Right lobe of liver (tissue), 4 donors: ENCODE measurements at regions not wholly inside any gene's neighbourhood (a gene's known extent, or its start where the extent isn't known, plus 50 kb on each side); places are given as distances from the start of the nearest gene placed in this dataset.

Source experiments
- CTCF ChIP-seq, 4 donors: fragments of 200-600 bp in 3 of 4; fragments of 450-650 bp in 1 of 4; IDR thresholded peaks; one replicate each; pipeline versions ENCODE4 v1.5.1 to v1.8.0; 2016 to 2022; ENCODE audit warnings: antibody characterized with exemption in 4 of 4, mild to moderate bottlenecking in 2 of 4
- POLR2A ChIP-seq: fragments of 450-650 bp; IDR thresholded peaks from one replicate; pipeline ENCODE4 v1.6.1; 2017; ENCODE audit warnings: antibody characterized with exemption, mild to moderate bottlenecking
- donor health status: DM: no; HTN: no; CAD: no.
- donor health status: DM: no; HTN: no; CAD: no.
- donor health status: DM: no; HTN: yes; CAD: no.

- TF ChIP-seq POLR2A (no peak), CTCF (IDR thresholded peaks at IDR 0.05) (no peak)
Observed at GRCh38 chr6:105985098-105985815, 100.9 kb upstream of the PRDM1 start.
